ENCODE measurements at regions not wholly inside any gene's neighbourhood (a gene's known extent, or its start where the extent isn't known, plus 50 kb on each side); places are given as distances from the start of the nearest gene placed in this dataset.
"Not testable (repeated sequence)": the region's sequence is repeated elsewhere in the genome, so short reads cannot be mapped to it uniquely, and the experiment has no call there.

GRCh38 chr13:110815471-110816204 lies 99.2 kb downstream of the ANKRD10 start:
- Histone ChIP-seq H3K36me3 (ENCODE audit: control insufficient read depth in 3 of 3, insufficient read depth in 3 of 3, low read length in 3 of 3) (no peaks in the 10 kb centered on the region), H3K4me3 (ENCODE audit: low read length in 3 of 3) (no peak overlapping the region), H3K9me3 (ENCODE audit: control insufficient read depth in 3 of 3, low read length in 3 of 3) (no peaks in the 10 kb centered on the region), H3K9ac (ENCODE audit: low read depth in 1 of 3, low read length in 3 of 3) (no peak overlapping the region), H3K4me1 (ENCODE audit: control insufficient read depth in 3 of 3, insufficient read depth in 3 of 3, low read length in 3 of 3) (peaks cover 20 to 29% (median 21%) of the 10 kb centered on the region in 3 donors), H3K27ac (ENCODE audit: low read depth, low read length) (no peak overlapping the region), H3K27me3 (ENCODE audit: control insufficient read depth in 3 of 3, insufficient read depth in 3 of 3, low read length in 3 of 3) (peaks cover 8 to 9% (median 8%) of the 10 kb centered on the region in 3 donors)

GRCh38 chr13:110816500-110816899 lies 98.4 kb downstream of the ANKRD10 start:
- H3K9ac ChIP-seq (ENCODE audit: low read depth in 1 of 3, low read length in 3 of 3): no peak overlapping the region
- H3K4me3 ChIP-seq (ENCODE audit: low read length in 3 of 3): no peak overlapping the region
- H3K36me3 ChIP-seq (ENCODE audit: control insufficient read depth in 3 of 3, insufficient read depth in 3 of 3, low read length in 3 of 3): no peaks in the 10 kb centered on the region
- H3K4me1 ChIP-seq (ENCODE audit: control insufficient read depth in 3 of 3, insufficient read depth in 3 of 3, low read length in 3 of 3): peaks cover 20 to 27% (median 21%) of the 10 kb centered on the region in 3 donors
- H3K9me3 ChIP-seq (ENCODE audit: control insufficient read depth in 3 of 3, low read length in 3 of 3): no peaks in the 10 kb centered on the region
- peaks cover 0 to 5% (median under 1%) of the 10 kb centered on the region in 3 donors for H3K27me3 ChIP-seq (ENCODE audit: control insufficient read depth in 3 of 3, insufficient read depth in 3 of 3, low read length in 3 of 3)
- no peak overlapping the region for H3K27ac ChIP-seq (ENCODE audit: low read depth, low read length)

GRCh38 chr13:110817143-110817542 lies 97.7 kb downstream of the ANKRD10 start:
- Histone ChIP-seq H3K9me3 (ENCODE audit: control insufficient read depth in 3 of 3, low read length in 3 of 3) (no peaks in the 10 kb centered on the region), H3K4me1 (ENCODE audit: control insufficient read depth in 3 of 3, insufficient read depth in 3 of 3, low read length in 3 of 3) (peaks cover 16 to 21% (median 18%) of the 10 kb centered on the region in 3 donors), H3K36me3 (ENCODE audit: control insufficient read depth in 3 of 3, insufficient read depth in 3 of 3, low read length in 3 of 3) (no peaks in the 10 kb centered on the region), H3K27ac (ENCODE audit: low read depth, low read length) (no peak overlapping the region), H3K27me3 (ENCODE audit: control insufficient read depth in 3 of 3, insufficient read depth in 3 of 3, low read length in 3 of 3) (peaks cover 0 to 2% (median 0%) of the 10 kb centered on the region in 3 donors), H3K4me3 (ENCODE audit: low read length in 3 of 3) (no peak overlapping the region), H3K9ac (ENCODE audit: low read depth in 1 of 3, low read length in 3 of 3) (no peak overlapping the region)

GRCh38 chr13:110818747-110819146 lies 96.1 kb downstream of the ANKRD10 start:
- no peaks in the 10 kb centered on the region for H3K9me3 ChIP-seq (ENCODE audit: control insufficient read depth in 3 of 3, low read length in 3 of 3)
- no peak overlapping the region for H3K27ac ChIP-seq (ENCODE audit: low read depth, low read length)
- no peak overlapping the region for H3K4me3 ChIP-seq (ENCODE audit: low read length in 3 of 3)
- no peaks in the 10 kb centered on the region for H3K36me3 ChIP-seq (ENCODE audit: control insufficient read depth in 3 of 3, insufficient read depth in 3 of 3, low read length in 3 of 3)
- no peak overlapping the region for H3K9ac ChIP-seq (ENCODE audit: low read depth in 1 of 3, low read length in 3 of 3)
- H3K27me3 ChIP-seq (ENCODE audit: control insufficient read depth in 3 of 3, insufficient read depth in 3 of 3, low read length in 3 of 3): no peaks in the 10 kb centered on the region
- peaks cover 9 to 15% (median 14%) of the 10 kb centered on the region in 3 donors for H3K4me1 ChIP-seq (ENCODE audit: control insufficient read depth in 3 of 3, insufficient read depth in 3 of 3, low read length in 3 of 3)

- H3K9me3 ChIP-seq (ENCODE audit: control insufficient read depth in 3 of 3, low read length in 3 of 3): no peaks in the 10 kb centered on the region
- H3K4me1 ChIP-seq (ENCODE audit: control insufficient read depth in 3 of 3, insufficient read depth in 3 of 3, low read length in 3 of 3): peaks cover 9 to 15% (median 14%) of the 10 kb centered on the region in 3 donors
- H3K27ac ChIP-seq (ENCODE audit: low read depth, low read length): no peak overlapping the region
- H3K36me3 ChIP-seq (ENCODE audit: control insufficient read depth in 3 of 3, insufficient read depth in 3 of 3, low read length in 3 of 3): no peaks in the 10 kb centered on the region
- H3K4me3 ChIP-seq (ENCODE audit: low read length in 3 of 3): peak overlapping the region in 1 of 3 donors; percentile 42
- H3K9ac ChIP-seq (ENCODE audit: low read depth in 1 of 3, low read length in 3 of 3): peak overlapping the region in 2 of 3 donors; percentile 20 to 54
- H3K27me3 ChIP-seq (ENCODE audit: control insufficient read depth in 3 of 3, insufficient read depth in 3 of 3, low read length in 3 of 3): no peaks in the 10 kb centered on the region
Observed at GRCh38 chr13:110819203-110820014, 95.5 kb downstream of the ANKRD10 start.

- H3K4me1 ChIP-seq (ENCODE audit: control insufficient read depth in 3 of 3, insufficient read depth in 3 of 3, low read length in 3 of 3): peaks cover 9 to 15% (median 14%) of the 10 kb centered on the region in 3 donors
- H3K4me3 ChIP-seq (ENCODE audit: low read length in 3 of 3): no peak overlapping the region
- H3K36me3 ChIP-seq (ENCODE audit: control insufficient read depth in 3 of 3, insufficient read depth in 3 of 3, low read length in 3 of 3): no peaks in the 10 kb centered on the region
- peak overlapping the region in 1 of 3 donors; percentile 20 for H3K9ac ChIP-seq (ENCODE audit: low read depth in 1 of 3, low read length in 3 of 3)
- no peaks in the 10 kb centered on the region for H3K27me3 ChIP-seq (ENCODE audit: control insufficient read depth in 3 of 3, insufficient read depth in 3 of 3, low read length in 3 of 3)
- H3K27ac ChIP-seq (ENCODE audit: low read depth, low read length): no peak overlapping the region
- H3K9me3 ChIP-seq (ENCODE audit: control insufficient read depth in 3 of 3, low read length in 3 of 3): no peaks in the 10 kb centered on the region
Observed at GRCh38 chr13:110820322-110820721, 94.5 kb downstream of the ANKRD10 start.

- H3K4me3 ChIP-seq (ENCODE audit: low read length in 3 of 3); H3K9ac ChIP-seq (ENCODE audit: low read depth in 1 of 3, low read length in 3 of 3); H3K27ac ChIP-seq (ENCODE audit: low read depth, low read length); H3K36me3 ChIP-seq (ENCODE audit: control insufficient read depth in 3 of 3, insufficient read depth in 3 of 3, low read length in 3 of 3); H3K9me3 ChIP-seq (ENCODE audit: control insufficient read depth in 3 of 3, low read length in 3 of 3); H3K27me3 ChIP-seq (ENCODE audit: control insufficient read depth in 3 of 3, insufficient read depth in 3 of 3, low read length in 3 of 3); H3K4me1 ChIP-seq (ENCODE audit: control insufficient read depth in 3 of 3, insufficient read depth in 3 of 3, low read length in 3 of 3): not testable (repeated sequence)
Observed at GRCh38 chr13:110821837-110822668, 92.8 kb downstream of the ANKRD10 start.

- no peak overlapping the region for H3K4me3 ChIP-seq (ENCODE audit: low read length in 3 of 3)
- peaks cover 3 to 7% (median 6%) of the 10 kb centered on the region in 3 donors for H3K4me1 ChIP-seq (ENCODE audit: control insufficient read depth in 3 of 3, insufficient read depth in 3 of 3, low read length in 3 of 3)
- peaks cover 0 to 6% (median 5%) of the 10 kb centered on the region in 3 donors for H3K27me3 ChIP-seq (ENCODE audit: control insufficient read depth in 3 of 3, insufficient read depth in 3 of 3, low read length in 3 of 3)
- H3K36me3 ChIP-seq (ENCODE audit: control insufficient read depth in 3 of 3, insufficient read depth in 3 of 3, low read length in 3 of 3): no peaks in the 10 kb centered on the region
- H3K27ac ChIP-seq (ENCODE audit: low read depth, low read length): no peak overlapping the region
- H3K9me3 ChIP-seq (ENCODE audit: control insufficient read depth in 3 of 3, low read length in 3 of 3): no peaks in the 10 kb centered on the region
- H3K9ac ChIP-seq (ENCODE audit: low read depth in 1 of 3, low read length in 3 of 3): no peak overlapping the region
Observed at GRCh38 chr13:110822669-110822945, 92.3 kb downstream of the ANKRD10 start.

GRCh38 chr13:110824702-110825300 lies 90.1 kb downstream of the ANKRD10 start:
- no peak overlapping the region for H3K9ac ChIP-seq (ENCODE audit: low read depth in 1 of 3, low read length in 3 of 3)
- H3K9me3 ChIP-seq (ENCODE audit: control insufficient read depth in 3 of 3, low read length in 3 of 3): no peaks in the 10 kb centered on the region
- no peaks in the 10 kb centered on the region for H3K4me1 ChIP-seq (ENCODE audit: control insufficient read depth in 3 of 3, insufficient read depth in 3 of 3, low read length in 3 of 3)
- peaks cover 0 to 6% (median 5%) of the 10 kb centered on the region in 3 donors for H3K27me3 ChIP-seq (ENCODE audit: control insufficient read depth in 3 of 3, insufficient read depth in 3 of 3, low read length in 3 of 3)
- H3K27ac ChIP-seq (ENCODE audit: low read depth, low read length): no peak overlapping the region
- H3K36me3 ChIP-seq (ENCODE audit: control insufficient read depth in 3 of 3, insufficient read depth in 3 of 3, low read length in 3 of 3): no peaks in the 10 kb centered on the region
- no peak overlapping the region for H3K4me3 ChIP-seq (ENCODE audit: low read length in 3 of 3)
